Hematopoietic multipotent progenitor cell treated with erythropoietin and hydrocortisone succinate and interleukin-3 and kit ligand, for 8 days (in vitro differentiated cells): ENCODE measurements at regions not wholly inside any gene's neighbourhood (a gene's known extent, or its start where the extent isn't known, plus 50 kb on each side); places are given as distances from the start of the nearest gene placed in this dataset.
"Not testable (repeated sequence)": the region's sequence is repeated elsewhere in the genome, so short reads cannot be mapped to it uniquely, and the experiment has no call there.

Experiments used
- DNase-seq: peaks from one replicate; pipeline ENCODE4 v3.0.0-alpha.2; 2015

DNA sequence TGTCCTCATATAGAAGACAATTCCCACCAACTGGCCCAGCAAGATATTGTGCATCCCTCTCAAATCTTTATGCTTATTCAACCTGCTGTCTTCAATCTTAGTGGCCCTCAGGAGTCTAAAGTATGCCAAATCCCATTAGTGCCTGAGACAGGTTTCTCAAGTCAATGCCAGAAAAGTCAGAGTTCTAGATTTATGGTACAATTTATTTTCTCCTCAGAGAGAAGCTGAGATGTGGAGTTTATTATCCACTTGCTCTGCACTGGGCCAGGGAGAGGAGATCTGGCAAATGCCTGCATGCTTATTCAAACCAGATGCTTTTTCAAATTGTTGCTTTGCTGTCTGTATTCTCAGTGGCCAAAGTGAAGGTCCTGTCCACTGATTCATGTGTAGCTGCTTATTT is 825.2 kb downstream of the METTL4 start:
- no peak for DNase-seq

DNA sequence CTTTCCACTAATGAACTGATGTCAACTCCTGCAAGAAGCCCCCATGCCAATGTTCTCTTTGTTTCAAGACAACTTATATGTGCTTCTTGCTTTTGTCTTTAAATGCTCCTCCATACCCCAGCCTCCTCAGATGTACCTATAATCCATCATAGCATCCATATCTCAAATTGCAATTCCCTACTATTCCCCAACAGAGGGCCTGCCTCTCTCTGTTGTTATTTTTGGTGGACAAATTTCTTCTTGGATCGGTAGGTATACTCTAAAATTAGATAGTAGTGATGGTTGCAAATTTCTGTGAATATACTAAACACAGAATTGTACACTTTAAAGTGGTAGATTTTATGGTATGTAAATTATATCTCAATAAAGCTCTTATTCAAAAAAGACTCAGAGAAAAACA is 820.1 kb downstream of the METTL4 start:
- DNase-seq = no peak

DNA sequence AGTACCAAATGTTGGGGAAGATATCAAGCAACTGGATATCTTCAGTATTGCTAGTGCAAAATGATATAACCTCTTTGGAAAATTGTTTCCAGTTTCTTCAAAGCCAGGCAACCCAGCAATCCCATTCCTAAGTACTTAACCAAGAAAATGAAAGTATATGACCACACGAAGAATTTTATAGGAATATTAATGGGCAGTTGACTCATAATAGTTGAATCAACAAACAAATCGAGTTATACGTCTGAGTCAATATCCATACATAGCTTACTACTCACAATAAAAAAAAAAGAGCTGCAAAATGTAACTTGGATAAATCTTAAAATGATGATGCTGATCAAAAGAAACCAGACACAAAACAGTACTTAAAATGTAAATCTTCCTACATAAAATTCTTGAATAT is 810.4 kb downstream of the METTL4 start:
- DNase-seq = no peak

DNA sequence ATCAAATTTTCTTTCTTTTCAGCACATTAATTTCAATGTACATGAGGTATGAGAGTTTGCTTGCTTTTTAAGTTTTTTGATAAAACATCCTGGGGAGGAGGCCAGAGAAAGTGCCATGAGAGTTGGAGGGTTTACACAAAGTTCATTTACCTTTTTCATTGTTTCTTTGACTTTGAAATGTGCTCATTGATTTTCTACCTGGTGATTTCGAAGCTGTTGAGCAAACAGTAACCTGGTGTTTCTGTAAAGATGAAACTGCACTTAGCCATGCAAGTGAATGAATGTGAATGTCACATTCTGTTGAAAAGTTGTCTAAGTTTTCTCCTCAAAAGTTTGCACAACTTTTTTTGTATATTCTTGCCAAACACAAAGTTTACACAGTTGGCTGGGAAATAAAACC is 797.0 kb downstream of the METTL4 start:
- DNase-seq = no peak

DNA sequence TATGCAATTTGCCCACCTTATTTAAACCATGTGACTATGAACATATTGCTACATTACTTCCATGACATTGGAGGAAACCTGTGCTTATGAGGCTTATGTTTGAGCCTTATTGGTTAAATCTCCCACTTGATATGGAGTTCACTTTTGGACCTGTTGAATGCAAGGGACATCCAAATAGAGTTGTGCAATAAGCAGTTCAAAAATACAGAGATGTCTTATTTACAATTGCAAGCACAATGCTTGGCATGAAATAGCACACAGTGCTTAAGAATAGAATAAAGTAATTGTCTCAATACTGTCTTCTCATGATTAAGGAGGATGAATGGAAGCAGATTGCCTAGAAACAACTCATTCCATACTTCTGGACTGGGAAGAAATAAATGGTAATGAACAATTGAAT is 793.5 kb downstream of the METTL4 start:
- DNase-seq = no peak

DNA sequence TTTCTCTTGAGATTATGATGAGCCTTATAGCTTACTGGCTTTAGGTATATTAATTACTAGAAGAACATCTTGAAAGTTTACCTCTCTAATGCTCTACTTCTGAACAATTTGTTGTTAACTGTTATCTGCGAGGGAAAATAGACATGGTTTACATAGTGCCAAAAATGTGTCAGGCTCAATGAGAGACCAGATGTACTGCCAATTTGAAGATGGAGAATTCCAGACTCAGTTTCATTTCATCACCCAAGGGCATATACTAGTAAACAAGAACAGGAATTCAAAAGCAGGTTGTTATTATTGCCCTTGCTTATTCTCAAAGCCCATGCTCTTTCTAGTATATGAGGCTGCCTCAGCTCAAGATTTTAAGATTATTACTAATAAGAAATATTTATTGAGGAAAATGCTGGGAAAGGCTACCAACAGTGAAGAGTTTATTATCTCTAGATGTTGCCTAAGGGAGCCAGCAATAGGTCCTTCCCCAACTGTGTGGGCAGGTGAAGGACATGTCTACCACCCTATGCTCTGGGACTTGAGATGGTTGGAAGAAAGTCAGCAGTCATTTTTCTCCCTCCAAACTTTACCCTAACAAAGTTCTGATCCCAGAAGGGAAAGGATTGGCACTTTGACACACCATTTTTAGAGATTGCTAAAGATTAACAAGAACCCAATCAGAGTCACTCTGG is 792.7 kb downstream of the METTL4 start:
- no peak for DNase-seq

DNA sequence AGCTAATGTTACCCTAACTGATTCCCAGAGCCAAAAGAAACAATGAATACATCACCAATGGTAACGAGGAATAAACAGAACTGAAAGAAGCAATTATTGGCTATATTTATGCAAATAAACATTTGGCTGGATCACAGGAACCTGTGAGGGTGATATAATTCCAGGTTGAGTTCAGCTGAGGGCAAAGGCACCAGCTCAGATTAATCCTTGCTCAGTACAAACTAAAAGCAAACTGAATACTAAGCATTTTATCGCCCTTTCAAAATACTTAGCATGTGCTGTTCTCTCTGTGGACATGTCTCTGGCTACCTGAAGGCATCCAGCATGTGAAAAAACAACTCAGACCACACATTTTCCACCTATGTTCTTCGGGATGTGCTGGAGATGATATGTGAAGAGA is 791.7 kb downstream of the METTL4 start:
- no peak for DNase-seq

DNA sequence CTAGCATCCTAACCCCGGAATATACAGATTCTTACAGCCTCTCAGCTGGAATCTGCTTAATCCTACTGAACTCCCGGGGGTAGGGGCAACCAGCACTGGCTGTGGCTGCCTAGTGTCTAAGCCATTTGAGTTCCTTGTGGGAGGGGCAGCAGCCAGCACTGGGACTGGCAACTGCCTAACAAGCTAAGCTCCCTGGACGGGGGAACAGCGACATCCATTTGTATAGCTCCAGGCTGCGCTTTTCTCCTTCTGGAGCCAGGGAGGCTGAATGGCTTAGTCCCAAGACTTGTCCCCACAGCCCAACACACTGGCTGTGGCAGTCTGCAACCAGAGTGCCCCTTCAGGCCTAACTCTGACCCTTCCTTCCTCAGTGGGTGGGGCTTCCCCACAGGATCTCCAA is 787.2 kb downstream of the METTL4 start:
- DNase-seq = no peak

DNA sequence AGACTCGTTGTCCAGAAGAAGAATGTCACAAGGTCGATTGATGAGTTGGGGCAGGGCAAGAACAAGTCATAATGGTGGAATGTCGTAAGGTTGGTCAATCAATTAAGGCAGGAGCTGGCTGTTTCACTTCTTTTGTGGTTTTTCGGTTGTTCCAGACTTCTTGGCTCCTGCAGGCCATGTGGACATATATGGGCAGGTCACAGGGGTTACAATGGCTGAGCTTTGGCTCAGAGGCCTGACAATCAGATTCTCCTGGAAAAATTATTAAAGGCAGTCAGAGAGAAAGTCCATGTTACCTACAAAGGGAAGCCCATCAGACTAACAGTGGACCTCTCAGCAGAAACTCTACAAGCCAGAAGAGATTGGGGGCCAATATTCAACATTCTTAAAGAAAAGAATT is 785.3 kb downstream of the METTL4 start:
- not testable (repeated sequence) for DNase-seq

DNA sequence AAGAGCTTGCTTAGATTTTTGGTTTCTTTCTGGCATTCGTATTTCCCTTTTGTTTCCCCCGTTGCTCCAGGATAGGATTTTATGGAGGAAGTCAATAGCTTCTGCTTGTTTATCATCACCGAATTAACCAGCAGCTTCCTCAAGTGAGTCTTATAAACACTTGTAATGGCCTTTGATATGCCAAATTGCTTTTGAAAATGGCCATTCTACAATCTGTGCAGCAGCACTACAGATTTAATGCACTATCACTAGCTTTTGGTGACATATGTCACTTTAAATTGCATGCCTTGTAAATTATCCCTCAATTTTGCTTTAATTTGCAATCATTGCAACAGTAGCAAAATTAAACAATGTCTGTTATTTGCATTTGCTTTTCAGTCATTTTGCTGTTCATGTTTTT is 774.7 kb downstream of the METTL4 start:
- DNase-seq = no peak

DNA sequence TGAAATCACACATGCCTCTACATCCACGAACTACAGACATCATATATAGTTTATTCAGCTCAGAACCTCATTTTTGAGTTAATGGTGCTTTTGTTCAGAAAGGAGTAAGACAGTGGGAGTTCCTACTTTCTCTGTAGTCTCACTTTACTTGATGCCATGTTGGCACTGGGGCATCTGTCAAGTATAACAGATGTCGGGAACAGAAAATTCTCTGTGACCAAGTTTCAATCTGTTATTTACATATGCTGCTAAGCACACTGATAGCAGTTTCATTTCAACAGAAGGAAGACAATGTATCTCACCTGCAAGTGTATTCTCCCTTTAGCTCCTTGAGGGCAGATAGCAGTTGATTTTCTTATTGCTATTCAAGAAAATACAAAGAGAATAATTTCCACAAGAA is 774.1 kb downstream of the METTL4 start:
- DNase-seq = no peak

DNA sequence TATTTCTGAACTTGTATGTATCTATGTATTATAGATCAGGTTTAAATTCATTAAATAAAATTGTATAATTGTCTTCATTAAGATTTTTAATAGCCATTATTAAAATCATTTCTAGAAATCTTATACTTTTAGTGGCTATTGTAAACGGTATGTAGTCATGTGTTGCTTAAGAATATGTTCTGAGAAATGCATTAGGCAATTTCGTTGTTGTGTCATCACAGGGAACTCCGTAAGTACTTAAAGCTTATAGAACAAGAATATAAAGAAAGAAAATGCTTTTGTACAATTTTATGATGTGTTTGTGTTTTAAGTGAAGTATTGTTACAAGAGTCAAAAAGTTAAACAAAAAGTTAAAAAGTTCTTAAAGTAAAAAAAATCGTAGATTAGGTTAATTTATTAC is 765.8 kb downstream of the METTL4 start:
- no peak for DNase-seq

DNA sequence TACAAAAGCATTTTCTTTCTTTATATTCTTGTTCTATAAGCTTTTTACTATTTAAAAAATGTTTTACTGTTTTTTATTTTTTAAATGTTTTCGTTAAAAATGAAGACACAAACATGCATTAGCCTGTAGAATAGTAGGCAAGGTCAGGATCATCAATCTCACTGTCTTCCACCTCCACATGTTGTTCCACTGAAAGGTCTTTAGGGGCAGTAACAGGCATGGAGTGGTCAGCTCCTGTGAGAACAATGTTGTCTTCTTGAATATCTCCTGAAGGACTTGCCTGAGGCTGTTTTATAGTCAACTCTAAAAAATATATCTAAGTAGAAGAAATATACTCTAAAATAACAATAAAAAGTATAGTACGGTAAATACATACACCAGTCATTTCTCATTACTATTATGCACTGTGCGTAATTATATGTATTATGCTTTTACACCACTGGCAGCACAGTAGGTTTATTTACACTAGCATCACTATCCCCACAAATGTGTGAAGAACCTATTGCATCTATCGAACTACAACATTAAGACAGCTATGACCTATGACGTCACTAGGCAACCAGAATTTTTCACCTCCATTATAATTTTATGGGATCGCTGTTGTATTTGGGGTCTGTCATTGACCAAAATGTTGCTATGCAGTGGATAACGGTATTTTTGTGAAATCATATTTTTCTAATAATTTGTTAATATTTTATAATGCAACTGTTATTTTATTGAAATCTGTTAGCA is 764.3 kb downstream of the METTL4 start:
- DNase-seq = no peak

DNA sequence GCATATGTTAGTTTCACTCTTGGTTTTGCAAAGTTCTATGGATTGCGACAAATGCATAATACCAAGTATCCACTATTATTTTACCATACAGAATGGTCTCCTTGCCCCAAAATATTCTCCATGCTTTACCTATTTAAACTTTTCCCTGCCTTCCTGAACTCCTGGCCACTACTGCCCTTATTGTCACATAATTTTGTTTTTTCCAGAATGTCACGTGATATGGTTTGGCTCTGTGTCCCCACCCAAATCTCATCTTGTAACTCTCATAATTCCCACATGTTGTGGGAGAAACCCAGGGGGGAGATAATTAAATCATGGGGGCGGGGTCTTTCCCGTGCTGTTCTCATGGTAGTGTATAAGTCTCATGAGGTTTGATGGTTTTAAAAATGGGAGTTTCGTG is 760.0 kb downstream of the METTL4 start:
- no peak for DNase-seq

DNA sequence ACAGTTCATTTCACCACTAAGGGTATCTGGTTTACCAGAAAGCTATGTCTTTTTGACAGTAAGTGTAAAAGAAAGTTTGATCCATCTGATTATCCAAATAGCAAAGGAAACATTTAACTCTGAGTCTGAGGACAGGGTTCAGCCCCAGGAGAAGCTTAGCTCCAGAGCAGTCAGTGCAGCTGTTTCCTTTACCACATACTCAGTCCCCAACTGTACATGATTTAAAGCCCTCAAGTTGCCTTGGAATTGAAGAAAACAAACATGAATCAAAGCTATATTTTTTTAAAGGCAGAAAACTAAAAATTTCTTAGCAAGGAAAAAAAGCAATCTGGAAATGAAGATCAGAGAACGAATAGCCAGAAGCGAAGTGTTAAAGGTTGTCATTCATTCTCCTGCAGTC is 746.0 kb downstream of the METTL4 start:
- DNase-seq = no peak

DNA sequence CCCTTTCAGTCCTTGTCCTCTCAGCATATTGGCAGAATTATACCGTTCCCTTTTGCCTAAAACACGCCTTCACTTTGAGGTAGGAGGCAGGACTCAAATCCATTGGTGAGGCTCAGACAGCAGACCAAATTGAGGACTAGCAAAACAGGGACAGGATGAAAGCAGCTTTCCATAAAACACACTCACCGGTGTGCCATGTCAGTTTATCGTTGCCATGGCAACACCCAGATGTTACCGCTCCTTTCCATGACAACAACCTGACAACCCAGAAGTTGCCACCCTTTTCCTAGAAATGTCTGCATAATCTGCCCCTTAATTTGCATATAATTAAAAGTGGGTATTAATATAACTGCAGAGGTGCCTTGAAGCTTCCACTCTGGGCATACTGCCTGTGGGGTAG is 730.4 kb downstream of the METTL4 start:
- no peak for DNase-seq

DNA sequence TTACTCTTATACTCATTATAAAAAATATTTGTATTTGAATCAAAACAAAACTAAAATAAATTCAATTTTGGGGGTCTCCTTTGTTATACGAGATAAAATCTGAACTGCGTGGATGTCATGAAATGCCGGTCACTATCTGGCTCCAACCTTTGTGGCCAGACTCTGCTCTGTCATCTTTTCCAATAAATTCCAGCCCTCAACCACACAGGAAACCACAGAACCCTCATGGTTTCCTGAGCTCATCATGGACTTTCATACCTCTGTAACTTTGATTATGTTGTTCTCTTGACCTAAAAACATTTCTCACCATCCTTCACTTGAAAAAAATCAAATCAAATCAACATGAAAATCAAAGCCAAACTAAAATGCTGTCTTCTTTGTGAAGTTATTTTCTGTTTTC is 724.7 kb downstream of the METTL4 start:
- no peak for DNase-seq

DNA sequence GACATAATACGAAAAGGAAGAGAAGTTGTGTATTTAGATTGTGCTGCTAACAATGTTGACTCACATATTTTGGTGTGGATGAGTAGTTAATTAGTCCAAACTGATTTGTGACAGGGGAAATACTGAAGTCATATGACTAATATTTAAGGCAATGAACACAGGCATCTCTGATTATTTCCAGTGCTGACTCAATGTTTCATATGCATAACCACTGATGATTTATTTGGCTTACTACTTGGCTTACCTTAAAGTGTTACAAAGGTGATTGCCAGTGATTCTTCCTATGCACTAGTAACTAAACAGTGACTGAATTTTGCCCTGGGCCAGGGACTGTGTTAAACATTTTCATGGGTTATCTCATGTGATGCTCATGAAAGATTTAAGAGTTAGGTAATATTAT is 722.6 kb downstream of the METTL4 start:
- no peak for DNase-seq

DNA sequence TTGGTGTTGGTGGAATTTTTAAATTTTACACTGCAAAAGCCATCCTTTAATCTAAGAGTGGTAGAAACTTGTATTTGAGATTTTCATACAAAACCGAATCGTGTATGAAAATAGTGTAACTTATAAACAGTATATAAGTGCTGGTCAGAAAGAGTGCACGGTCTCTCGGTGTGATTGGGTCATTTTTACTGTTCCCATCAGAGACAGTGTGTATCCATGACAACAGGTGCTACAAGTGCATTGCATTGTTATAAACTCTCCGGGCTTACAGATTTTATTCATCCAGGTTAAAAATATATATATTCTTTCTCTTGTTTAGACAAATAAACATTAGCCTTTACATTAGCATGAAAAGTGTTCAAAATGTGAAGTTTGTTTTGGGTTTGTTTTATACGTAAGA is 721.9 kb downstream of the METTL4 start:
- no peak for DNase-seq

DNA sequence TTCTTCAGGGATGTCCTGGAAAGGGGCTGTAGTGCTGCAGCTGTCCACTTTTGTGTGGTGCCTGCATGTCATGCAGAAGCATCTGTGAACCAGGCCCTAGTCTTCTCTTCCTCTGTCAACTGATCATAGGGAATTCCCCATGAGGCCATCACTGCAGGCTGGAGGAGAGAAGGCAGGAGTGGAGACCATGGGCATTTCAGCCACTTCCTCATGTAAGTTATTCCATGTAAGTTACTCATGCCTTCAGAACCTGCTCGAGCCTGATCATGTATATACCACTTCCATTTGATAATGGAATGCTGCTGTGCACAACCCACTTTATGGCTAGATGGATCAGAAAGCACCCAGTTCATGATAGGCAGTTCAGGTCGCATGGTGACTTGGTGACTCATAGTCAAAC is 714.0 kb downstream of the METTL4 start:
- not testable (repeated sequence) for DNase-seq

DNA sequence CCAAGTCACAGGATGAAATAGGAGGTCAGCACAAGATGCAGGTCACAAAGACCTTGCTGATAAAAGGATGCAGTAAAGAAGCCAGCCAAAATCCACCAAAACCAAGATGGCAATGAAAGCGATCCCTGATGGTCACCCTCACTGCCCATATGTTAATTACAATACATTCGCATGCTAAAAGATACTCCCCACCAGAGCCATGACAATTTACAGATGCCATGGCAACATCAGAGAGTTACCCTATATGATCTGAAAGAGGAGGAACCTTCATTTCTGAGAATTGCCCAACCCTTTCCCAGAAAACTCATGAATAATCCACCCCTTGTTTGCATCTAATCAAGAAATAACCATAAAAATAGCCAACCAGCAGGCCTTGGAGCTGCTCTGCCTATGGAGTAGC is 709.8 kb downstream of the METTL4 start:
- DNase-seq = no peak

DNA sequence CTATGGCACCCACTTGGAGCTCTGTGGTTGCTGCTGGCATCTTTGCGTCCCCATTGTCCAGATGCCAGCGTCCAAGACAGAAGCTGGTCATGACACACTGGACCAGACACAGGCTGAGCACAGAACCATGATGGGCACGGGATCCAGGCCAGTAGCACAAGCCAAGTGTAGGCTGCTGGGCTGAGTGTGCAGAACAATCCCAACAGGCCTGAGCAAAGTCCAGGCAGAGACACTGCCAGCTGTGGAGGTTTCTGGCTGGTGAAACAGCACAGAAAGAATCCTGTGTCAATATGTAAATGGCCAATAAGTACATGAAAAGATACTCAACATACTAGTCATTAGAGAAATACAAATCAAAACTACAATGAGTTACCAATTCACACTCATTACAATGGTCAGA is 705.4 kb downstream of the METTL4 start:
- no peak for DNase-seq

DNA sequence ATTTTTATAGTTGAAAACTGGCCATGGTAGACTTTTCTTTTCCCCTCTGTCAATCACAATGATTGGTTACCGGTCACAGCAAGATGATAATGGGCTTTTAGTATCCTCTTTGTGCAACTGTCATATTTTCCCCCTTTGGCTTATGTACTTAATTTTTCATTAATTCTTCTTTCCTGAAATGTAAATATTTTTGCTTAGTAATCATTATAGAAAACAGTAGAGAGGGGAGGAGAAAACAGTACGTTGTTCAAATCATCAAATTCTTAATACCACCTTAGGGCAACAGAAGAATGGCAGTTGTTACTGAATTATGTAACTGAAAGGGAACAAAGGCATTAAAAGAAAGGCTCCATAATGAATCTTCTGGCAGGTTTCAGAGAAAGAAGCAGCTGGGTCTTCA is 699.0 kb downstream of the METTL4 start:
- no peak for DNase-seq

DNA sequence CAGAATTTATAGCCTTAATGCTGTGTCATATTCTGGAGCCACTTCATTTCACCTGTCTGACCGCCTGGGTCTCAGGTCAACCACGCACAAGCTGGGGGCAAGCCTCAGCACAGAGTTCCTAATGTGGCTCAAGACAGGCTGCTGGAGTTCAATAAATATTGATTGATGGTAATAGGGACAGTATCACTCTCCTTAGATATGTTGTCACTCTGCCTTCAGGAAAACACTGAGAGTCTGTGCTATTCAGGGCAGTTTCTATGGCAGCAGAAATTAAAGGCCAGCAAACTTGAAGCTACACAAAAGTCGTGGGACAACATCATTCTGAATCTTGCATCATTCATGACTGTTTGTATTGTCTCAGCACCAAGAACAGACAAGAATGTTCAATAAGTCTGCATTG is 696.1 kb downstream of the METTL4 start:
- DNase-seq = no peak

DNA sequence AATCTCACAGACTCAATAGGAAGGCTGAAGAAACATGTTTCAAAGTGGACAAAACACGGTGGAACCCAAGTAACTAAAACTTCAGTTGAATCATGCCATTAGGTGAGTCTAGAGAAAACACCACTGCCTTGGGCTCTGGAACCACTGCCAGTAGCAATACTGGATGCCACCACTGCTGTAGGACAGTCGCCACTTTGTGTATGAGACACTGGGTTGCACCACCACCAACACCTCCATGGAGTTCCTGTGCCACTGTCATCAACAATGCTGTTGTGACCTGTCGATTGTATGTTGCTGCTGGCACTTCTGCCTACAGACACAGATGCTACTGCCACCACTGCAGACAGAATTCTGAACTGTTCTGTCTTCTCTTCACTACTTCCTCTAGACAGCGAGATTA is 686.7 kb downstream of the METTL4 start:
- no peak for DNase-seq
